Retina (tissue), 1 donor: ENCODE measurements at regions not wholly inside any gene's neighbourhood (a gene's known extent, or its start where the extent isn't known, plus 50 kb on each side); places are given as distances from the start of the nearest gene placed in this dataset.
"Not testable (repeated sequence)": the region's sequence is repeated elsewhere in the genome, so short reads cannot be mapped to it uniquely, and the experiment has no call there.

Source experiments
- DNase-seq: peaks from one replicate; pipeline ENCODE4 v3.0.0-alpha.2; 2016

DNA sequence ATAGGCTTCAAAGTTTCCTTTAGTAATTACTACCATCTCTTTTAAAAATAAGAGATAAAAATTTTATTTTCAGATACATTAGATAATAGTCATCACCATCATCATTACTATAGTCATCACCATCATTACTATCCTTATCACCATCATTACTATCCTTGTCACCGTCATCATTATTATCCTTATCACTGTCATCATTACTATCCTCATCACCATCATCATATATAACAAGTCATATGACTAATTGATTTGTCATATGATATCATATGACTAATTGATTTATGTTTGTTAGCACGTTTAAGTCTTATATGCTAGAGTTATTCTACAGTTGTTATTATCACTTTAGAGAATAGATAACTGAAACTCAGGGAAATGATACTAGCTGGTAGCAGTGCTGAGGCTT, 382.1 kb upstream of the CDH18 start:
- DNase-seq, result no peak

GRCh38 chr5:20369518-20369885, 381.5 kb upstream of the CDH18 start:
- no peak for DNase-seq

GRCh38 chr5:20368571-20369517, 380.8 kb upstream of the CDH18 start:
- no peak for DNase-seq

DNA sequence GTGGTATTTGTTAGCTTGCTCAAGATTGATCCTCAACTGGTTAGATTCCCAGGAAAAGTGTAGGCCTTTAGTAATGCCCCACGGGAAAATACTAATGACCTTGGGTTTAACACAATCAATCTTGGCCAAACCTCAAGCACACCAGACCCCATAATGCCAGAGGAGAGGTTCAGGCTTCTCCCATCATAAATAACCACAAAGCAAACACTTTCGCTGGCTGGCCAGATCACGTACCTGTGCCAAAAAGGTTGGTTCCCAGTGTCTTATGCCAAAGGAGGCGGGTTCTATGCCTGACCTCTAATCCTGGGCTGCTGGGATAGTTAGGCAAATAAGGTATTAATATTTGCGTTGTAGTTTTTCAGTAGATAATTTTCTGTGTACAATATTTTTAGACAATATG, 379.2 kb upstream of the CDH18 start:
- no peak for DNase-seq

GRCh38 chr5:20360263-20360662, 372.3 kb upstream of the CDH18 start:
- DNase-seq, result no peak

DNA sequence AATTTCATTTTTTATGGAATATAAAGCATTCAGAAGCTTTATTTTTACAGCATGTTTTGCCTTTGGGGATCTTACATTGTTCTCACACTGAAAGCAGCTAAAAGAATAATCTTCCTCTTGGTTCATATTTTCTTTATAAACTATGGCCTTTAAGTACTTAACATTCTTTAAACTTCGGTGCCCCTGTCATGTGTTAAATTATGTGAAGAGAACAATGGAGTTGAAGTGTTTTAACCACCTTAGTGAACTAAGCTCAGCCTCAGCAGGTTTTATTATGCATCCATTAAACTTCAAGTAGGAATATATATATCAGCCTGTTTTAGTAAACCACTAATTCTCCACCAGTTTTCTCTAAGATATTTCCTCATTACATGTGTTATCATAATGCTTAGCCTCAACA, 371.4 kb upstream of the CDH18 start:
- no peak for DNase-seq

DNA sequence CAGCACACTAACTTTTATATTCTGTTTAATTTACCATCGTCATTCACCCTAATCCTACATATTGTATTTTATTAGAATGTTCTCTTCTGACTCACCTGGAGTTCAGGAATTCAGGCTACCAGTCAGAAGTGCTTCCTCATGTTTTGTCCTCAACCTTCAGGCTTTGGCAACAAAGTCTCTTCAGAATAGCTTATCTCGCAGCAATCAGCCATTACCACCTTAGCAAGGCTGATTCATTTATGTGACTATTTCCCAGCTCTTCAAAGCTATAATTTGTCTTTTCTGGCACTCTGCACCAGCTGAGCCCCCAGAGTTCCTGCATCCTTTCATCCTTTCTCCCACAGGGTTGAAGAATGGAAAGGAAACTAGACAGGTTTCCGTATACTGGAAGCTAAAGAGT, 365.5 kb upstream of the CDH18 start:
- DNase-seq, result no peak

DNA sequence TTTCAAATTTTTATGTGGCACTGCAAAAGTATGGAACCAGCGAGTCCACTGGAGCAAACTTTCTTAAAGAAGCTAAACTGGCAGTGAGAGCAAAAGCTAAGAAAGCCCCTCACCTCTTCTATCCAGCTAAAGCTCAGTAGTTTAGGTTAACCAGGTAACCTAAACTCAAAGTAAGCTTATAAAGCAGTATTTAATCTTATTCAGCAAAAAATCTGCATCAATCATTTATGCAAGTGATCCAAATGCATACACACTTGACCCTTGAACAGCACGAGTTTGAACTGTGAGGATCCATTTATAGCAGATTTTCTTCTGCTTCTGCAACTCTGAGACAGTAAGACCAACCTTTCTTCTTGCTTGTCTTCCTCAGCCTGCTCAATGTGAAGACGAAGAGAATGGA, 363.8 kb upstream of the CDH18 start:
- DNase-seq, result no peak

GRCh38 chr5:20348321-20348720, 360.3 kb upstream of the CDH18 start:
- DNase-seq, result no peak

DNA sequence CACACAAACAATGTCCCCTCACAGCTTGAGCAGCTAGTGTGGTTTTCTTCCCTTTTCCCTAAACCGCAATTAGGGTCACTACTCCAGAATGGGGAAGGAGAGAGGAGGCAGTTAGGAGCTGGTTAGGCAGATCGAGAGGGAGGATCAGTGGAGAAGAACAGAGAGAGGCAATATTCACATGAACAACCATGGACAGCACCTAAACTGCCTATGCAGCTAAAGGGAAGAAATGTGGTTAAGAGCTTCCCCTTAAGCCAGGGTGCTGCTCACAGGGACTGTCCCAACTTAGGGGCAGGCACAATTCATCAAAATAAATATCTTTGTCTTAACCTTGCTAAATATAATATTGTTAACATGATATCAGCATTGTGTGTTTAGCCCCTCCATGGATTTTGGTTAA, 359.3 kb upstream of the CDH18 start:
- no peak for DNase-seq

DNA sequence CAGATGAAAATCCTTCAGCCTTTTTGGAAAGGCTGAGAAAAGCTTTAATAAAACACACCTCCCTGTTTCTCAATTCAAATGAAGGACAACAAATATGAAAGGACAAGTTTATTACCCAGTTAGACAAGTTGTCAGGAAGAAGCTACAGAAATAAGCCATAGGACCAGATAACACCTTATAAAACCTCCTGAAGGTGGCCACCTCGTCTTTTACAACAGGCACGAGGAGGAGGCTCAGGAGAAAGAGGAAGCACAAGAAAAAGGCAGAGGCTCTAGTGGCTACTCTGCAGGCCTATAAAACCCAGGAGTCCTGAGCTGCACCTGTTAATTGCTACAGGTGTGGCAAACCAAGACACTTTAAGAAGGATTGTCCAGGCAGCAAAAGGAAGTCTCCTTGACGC, 352.1 kb upstream of the CDH18 start:
- DNase-seq, result no peak

- DNase-seq, result no peak
Measured at GRCh38 chr5:20335978-20336377, 348.0 kb upstream of the CDH18 start.

GRCh38 chr5:20331826-20332225, 343.8 kb upstream of the CDH18 start:
- DNase-seq, result no peak

DNA sequence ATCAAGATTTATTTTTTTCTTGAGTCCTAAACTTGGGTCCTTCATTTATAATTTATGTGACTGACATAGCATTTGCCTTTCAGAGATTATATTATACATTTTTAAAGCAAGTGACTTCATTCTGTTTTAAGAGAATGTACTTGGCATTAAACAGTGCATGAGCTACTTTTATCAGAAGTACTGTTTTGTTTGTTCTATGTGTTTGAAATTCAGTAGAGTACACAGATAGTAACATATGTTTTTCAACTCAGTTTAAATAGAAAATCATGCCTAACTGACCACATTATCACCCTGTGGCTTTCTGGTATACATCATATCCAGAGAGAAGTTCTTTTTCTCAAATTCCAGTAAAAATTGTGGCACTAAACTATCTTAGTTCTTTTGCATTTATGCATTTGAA, 335.3 kb upstream of the CDH18 start:
- DNase-seq, result no peak

- no peak for DNase-seq
Measured at GRCh38 chr5:20307391-20307790, 319.4 kb upstream of the CDH18 start.

DNA sequence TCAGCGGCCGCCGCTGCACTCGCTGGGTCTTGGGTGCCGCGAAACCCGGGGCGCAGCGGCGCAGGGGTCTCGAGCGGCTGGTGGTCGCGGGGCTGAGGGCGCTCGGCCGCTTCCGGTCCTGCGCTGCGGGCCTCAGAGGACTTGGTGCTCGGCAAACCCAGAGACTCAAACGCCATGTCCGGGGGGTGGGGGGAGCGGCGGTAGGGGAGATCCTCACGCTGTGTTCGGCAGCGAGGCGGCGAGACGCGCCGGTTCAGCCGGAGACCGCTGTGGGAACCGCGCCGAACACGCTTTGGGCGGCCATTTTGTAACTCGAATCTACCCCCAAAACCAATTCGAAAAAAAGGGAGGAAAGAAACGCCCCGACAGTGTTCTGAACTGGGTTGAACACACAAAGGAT, 317.5 kb upstream of the CDH18 start:
- no peak for DNase-seq

- not testable (repeated sequence) for DNase-seq
Measured at GRCh38 chr5:20304570-20304969, 316.6 kb upstream of the CDH18 start.

DNA sequence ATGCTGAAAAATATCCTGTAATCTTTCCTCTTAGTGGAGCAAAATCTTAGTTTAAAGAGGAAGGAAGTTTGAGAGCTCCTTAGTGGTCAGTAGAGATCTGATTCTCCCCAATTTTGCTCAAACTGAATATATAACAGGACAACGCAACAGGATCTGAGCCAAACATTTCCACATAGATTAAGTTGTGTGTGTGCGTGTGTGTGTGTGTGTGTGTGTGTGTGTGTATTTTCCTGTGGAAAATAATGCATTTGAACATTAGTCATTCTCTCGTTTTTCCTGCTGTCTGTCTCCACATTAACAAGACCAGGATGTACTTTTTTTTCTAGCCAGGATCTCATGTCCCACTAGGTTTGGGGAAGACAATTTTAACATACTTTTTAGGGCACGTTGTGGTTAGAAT, 312.1 kb upstream of the CDH18 start:
- DNase-seq, result no peak

GRCh38 chr5:20294696-20295095, 306.7 kb upstream of the CDH18 start:
- no peak for DNase-seq

- DNase-seq, result no peak
Measured at GRCh38 chr5:20291766-20292165, 303.8 kb upstream of the CDH18 start.

- no peak for DNase-seq
Measured at GRCh38 chr5:20287640-20288039, 299.6 kb upstream of the CDH18 start.

DNA sequence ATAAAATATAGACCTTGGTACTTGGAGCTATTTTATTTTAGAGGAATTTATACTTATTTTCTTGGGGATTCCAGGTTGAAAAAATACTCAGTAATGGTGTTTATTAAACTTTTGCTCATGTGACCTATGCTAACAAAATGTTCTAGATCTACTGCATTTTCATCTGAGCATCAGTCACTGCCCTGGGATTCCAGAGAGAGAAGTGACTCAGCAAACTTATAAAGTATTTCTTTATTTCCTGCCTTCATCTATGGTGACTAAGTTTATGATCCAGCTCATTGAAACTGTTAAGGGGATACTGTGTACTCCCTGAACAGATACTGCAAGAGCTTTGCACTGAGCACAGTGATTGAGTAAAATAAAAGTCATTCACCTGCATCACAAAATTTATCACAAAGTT, 298.5 kb upstream of the CDH18 start:
- no peak for DNase-seq

DNA sequence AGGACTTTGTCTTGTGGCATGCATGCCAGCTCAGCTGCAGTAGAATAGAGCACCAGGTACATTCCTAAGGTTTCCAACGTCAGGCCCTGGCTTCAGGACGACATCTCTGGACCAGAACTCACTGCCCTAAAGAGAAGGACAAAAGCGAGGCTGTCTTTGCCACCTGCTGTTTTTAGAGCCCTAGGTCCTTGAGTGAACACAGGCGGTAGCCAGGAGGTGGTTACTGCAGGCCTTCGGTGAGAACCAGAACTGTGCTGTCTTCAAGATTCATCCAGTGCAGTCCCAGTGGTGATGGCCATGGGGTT, 288.9 kb upstream of the CDH18 start:
- no peak for DNase-seq

- no peak for DNase-seq
Measured at GRCh38 chr5:20276061-20276958, 288.3 kb upstream of the CDH18 start.
